ENCODE measurements at regions not wholly inside any gene's neighbourhood (a gene's known extent, or its start where the extent isn't known, plus 50 kb on each side); places are given as distances from the start of the nearest gene placed in this dataset.

GRCh38 chr9:105963343-105964099 is 269.2 kb downstream of the TMEM38B start:
- no peak for TF ChIP-seq POLR2AphosphoS5 (IDR thresholded peaks at IDR 0.05; ENCODE audit: borderline replicate concordance, low read depth, low read length)
- TF ChIP-seq EZH2 (IDR thresholded peaks at IDR 0.05): no peak
- no peak for TF ChIP-seq FOXP2 (optimal IDR thresholded peaks at IDR 0.05; ENCODE audit: control extremely low read depth, extremely low read length, insufficient read depth)

Measured in SK-N-MC (cell line).